Right lung (tissue), 2 donors: ENCODE measurements at regions not wholly inside any gene's neighbourhood (a gene's known extent, or its start where the extent isn't known, plus 50 kb on each side); places are given as distances from the start of the nearest gene placed in this dataset.
"Not testable (repeated sequence)": the region's sequence is repeated elsewhere in the genome, so short reads cannot be mapped to it uniquely, and the experiment has no call there.

Experiments
- DNase-seq, 2 donors: peaks; one replicate each; pipeline ENCODE4 v3.0.0-alpha.2; 2013

DNA sequence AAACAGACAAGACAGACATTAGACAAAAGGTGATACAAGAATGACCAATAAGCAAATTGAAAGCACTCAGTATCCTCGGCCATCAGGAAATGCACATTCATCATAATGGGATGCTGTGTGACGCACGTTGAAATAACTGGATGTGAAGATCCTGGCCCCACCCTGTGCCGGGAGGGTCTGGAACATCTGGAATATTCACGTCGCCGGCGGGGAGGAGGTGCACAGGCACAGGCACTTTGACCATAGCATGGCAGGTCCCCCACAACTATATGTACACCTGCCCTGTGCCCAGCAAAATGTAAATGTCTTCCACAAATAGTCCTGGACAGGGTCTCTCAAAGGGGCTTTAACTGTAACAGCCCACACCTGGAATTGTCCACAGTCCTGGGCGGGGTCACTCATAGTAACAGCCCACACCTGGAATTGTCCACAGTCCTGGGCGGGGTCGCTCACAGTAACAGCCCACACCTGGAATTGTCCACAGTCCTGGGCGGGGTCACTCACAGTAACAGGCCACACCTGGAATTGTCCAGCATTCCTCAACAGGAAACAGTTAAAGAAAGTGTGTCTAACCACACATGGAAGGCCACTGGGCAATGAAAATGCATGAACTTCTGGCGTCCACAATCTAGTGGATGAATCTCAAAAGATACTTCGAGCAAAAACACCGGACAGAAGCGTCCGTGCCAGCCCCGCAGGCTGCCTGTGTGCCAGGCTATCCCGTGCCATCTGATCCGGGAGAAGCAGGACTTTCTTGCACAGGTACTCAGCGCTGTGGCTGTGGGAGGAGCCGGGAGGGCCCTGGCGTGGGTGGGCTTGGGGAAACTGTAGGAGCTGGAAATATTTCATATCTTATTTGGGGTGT, 113.4 kb downstream of the RTP5 start:
- DNase-seq = no peak

DNA sequence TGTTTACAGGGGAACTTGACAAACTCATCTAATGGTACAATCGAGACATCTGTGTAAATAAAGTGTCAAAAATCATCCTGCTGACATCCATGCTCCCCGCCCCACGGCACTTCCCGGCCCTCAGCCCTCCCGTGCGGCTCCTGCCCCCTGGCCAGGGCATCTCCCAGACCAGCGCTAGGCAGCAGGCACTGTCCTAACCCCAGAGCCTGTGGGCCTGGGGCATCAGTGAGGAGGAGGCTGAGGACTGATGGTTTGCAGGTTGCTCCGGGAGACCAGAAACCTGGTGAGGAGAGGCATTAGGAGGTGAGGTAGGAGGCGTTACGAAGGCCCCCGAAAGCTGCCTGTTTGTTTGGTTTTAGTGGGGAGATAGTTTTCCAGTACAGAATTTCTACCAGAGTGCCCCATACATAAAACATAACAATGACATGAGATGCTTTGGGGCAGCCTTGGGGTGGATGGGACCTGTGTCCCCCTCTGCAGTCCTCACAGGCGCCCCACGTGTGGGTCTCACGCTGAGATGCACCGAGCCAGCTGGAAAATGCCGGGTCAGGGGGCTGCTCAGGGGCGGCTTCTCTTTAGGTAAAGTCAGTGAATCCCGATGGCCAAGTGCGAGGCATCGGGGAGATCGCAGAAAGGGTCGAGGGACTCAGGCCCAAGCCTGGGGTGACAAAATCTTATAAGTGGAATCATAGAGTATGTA, 114.2 kb downstream of the RTP5 start:
- DNase-seq = no peak

DNA sequence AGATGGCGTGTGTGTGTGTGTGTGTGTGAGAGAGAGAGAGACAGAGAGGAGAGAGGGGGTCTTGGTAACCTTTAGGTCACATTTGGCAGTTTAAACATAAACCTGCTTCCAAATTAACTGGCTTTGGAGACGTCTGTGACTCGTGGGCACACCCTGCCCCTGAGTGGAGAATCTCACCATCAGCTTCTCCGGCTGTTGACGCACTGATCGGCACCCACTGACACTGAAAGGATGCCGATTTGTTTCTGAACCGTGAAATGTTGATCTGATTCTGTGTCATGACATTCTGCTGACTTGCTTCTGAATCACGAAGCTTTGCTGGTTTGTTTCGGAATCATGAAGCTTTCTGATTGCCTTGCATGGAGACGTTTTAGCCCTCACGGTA, 114.7 kb downstream of the RTP5 start:
- DNase-seq = no peak

DNA sequence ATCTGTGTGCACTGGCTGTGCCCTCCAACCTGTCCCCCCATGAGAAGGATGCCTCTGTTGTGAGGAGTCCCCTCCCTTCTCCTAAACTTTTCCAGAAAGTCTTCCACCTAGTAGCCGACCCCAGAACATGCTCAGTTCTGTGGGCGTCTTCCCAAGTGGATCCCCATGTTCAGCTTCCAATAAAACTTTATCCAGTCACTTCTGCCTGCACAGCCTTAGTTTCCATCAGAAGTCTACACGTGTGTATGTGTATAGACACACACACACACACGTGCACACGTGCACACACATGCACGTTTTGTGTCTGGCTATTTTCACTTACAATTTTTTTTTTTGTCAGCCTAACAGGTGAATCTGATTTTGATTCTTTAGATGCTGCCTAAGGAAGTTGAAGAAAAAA, 115.1 kb downstream of the RTP5 start:
- no peak for DNase-seq

DNA sequence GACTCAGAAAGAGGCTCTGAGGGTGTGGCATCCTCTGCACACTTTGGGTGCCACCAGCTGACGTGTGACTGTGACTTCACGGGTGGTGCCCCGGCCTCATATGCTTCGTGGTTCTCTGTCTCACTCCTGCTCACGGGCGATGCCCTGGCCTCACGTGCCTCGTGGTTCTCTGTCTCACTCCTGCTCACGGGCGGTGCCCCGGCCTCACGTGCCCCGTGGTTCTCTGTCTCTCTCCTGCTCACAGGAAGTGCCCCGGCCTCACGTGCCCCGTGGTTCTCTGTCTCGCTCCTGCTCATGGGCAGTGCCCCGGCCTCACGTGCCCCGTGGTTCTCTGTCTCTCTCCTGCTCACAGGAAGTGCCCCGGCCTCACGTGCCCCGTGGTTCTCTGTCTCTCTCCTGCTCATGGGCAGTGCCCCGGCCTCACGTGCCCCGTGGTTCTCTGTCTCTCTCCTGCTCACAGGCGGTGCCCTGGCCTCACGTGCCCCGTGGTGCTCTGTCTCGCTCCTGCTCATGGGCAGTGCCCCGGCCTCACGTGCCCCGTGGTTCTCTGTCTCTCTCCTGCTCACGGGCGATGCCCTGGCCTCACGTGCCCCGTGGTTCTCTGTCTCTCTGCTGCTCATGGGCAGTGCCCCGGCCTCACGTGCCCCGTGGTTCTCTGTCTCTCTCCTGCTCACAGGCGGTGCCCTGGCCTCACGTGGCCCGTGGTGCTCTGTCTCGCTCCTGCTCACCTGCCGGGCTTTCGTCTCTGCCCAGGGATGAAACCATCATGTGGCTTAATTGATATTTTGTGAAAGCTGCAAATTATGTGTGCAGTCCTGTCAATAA, 115.8 kb downstream of the RTP5 start:
- DNase-seq = not testable (repeated sequence)

DNA sequence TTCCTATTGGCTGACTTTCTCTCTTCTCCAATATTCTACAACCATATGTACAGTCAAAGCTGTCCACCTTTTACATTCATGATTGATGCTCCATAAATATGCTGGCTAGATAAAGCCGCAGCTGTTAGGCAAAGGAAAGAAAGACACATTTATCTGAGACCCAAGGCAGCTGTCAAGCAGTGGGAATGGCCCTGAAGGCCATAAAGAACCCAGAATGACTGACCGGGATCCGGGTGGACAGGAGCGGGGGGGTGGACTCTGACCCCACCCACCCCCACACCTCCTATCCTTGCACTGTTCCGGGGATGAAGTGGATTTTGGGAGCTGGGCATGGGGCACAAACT, 116.4 kb downstream of the RTP5 start:
- no peak for DNase-seq

DNA sequence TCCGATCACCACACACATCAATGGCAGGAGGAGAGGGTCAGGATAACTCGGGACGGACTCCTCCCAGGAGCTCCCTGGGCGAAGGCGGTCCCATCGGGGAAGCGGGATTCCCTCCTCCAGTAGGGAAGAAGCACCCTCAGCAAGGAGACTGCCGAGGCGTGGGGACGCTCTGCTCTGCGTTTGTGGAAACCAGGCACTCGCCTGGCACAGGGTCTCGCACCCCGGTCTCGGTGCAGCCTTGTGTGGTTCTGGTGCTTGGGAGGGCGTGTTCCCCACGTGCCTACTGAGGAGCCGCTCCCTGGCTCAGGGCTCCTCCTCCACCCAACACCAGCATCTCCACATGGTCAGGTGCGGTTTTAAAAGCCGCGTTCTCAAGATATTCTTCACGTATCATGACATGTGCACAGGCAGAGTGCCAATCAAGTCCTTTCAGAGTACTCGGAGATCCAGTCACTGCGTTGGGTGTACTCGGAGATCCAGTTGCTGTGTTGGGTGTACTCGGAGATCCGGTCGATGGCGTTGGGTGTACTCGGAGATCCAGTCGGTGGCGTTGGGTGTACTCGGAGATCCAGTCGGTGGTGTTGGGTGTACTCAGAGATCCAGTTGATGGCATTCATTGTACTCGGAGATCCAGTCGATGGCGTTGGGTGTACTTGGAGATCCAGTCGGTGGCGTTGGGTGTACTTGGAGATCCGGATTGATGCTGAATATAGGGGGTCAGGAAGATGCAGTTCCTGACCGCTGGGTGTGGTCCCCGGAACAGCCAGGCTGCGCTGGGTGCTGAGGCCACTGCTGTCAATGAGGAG, 117.5 kb downstream of the RTP5 start:
- no peak for DNase-seq

DNA sequence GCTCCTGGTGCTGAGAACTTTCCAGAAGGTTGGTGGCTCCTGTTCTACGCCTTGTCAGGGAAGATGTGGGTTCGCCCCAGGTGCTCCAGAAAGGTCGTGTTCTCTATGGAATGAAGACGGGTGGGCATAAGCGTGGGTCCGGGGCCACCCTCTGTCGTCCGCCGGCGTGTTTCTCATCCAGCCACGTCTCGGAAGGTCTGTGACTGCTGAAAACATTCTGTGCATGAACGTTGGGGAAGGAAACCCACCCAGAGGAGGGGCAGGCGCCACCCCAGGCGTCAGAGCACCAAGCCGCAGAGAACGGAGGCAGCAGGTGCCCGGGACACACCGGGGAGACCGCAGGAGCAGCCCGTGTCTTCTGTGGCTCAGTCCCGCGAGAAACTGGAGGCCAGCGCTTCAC, 118.2 kb downstream of the RTP5 start:
- DNase-seq = no peak

DNA sequence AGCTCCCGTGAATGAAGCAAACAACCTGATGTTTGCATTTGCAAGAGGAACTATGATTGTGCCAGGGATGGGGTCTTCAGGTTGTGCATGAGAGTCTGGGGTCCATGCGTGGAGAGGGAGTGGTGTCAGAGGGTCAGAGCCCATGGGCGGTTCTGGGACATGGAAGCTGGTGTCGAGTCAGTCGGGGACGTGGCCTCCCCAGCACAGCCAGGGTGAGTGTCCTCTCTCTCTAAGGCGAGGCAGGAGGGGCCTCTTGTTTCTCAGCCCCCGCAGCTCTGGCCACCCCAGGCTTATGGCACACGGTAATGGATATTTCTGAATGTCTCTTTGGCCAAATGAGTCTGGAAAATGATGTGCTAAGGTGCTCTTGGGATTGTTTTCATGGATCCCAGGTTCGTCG, 118.6 kb downstream of the RTP5 start:
- DNase-seq = no peak

DNA sequence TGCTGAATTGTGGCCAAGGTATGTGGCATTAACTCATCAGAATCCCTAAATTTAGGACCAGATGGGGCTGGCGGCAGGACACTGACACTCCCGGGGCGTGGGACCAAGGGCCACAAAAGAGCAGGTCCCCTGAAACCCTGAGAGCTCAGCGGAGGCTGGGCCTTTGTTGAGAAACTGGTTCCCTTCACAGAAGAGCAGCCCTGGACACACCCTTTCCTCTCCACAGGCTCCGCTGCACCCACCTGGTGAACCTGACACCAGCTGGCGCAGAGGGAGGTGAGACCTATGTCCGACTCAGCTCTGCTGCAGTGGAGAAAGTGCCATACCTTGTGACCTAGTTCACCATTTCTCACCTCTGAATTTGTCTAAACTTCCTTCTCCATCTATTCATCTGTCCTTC, 119.5 kb downstream of the RTP5 start:
- peak; percentile 8 to 27 for DNase-seq

DNA sequence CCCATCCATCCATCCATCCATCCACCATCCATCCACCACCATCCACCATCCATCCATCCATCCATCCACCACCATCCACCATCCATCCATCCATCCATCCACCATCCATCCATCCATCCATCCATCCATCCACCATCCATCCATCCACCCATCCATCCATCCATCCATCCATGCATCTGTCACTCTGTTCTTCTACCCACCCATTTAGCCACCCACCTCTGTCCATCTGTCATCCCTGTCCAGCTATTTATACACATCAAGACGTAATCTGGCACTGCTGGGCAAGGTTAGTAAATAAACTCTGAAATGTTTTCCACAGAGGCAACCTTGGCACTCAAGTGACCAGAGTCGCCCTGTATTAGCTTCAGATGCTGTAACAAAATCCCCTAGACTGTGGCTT, 120.9 kb downstream of the RTP5 start:
- no peak for DNase-seq

DNA sequence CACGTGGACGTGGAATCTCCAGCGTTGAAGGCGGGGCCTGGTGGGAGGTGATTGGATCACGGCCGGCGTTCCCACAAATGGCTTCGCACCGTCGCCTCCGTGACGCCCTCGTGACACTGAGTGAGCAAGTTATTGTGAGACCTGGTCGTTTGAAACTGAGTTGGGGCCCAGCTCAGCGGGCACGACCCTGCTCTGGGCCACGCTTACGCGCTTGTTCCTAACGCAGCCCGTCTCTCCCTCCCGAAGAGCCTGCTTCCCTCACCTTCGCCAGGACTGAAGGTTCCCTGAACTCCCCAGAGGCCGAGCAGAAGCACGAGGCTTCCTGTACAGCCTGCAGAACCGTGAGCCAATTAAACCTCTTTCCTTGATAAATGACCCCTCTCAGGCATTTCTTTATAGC, 121.8 kb downstream of the RTP5 start:
- DNase-seq = no peak

DNA sequence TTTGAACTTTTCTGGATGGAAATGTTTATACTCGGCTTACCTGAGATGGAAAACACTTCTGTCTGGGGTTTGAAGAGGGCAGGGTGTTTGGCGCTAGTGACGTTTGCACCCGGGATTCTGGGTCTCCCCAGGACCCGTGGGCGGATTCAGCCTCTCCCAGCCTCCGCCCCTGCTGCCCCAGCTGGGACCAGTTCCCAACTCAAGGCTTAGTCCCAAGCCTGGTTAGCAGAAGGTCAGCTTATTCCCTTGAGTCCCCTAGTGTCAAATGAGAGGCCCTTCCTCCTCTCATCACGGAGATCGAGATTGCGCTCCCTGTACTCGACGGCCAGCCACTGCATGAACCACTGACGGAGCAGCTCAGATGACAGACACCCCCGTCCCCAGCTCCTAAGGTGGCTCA, 123.2 kb downstream of the RTP5 start:
- DNase-seq = no peak

DNA sequence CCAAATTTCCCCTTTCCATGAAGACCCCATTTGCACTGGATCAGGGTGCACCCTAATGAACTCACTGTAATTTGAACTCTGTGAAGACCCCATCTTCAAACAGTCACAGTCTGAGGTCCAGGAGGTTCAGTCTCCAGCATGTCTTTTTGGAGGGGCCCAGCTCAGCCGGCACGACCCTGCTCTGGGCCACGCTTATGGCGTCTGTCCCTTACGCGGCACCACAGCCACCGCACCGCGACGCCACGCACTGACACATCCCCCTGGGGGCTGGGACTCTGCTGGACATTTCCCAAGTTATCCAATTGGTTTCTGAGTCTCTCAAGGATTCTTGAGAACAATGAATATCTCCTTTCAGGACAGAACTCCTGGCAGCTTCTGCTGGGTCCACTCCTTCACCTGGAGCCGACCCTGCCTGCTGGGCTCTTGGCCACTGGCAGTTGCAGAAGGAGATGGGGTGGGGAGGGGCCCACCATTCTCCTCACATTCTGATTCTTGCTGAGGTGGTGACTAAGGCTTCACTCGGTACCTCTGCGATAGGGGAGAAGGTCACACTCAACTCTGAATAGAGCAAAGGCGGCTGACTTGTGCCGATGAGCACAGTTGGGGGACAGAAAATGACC, 124.0 kb downstream of the RTP5 start:
- DNase-seq = no peak

DNA sequence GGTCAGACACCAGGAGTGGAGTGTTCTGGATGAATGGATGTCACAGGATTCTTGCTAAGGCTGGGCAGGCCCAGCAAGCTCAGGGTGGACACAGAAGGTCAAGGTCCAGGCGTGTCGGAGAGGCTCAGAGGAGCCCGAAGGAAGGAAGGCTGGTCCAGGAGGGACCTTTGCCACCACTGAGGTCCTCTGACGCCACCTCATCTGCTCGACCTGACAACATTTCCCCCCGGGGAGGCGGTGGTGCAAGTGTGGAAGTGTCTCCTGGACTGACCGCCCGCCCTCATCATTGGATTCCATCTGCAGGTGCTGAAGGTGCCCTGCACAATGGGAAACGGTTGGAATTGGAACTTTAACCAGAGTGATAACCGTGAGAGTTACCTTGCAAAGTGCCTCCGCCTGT, 124.6 kb downstream of the RTP5 start:
- no peak for DNase-seq

DNA sequence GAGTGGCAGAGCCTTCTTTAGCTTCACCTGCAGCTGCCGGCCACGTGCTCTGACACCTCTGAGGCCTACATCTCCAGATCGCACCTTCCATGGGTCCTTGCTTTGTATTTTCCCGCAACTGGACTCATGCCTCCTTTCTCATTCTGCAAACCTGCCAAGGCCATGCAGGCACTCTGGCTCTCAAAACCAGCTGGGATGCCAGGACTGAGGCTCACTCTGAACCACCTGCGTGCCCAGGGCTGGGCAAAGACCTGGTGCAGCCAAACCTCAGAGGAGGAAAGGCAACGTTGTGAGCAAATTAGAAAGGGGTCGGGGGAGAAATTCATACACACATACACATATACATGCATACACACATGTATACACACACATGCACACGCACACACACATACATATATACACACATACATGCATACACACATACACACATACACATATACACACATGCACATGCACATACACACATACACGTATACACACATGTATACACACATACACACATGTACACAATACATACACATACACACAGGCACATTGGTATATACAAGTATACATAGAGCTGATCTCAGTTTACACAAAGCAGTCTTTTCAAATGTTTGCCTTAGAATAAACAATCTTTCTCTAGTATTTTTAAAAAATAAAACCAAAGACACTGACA, 125.2 kb downstream of the RTP5 start:
- DNase-seq = no peak

DNA sequence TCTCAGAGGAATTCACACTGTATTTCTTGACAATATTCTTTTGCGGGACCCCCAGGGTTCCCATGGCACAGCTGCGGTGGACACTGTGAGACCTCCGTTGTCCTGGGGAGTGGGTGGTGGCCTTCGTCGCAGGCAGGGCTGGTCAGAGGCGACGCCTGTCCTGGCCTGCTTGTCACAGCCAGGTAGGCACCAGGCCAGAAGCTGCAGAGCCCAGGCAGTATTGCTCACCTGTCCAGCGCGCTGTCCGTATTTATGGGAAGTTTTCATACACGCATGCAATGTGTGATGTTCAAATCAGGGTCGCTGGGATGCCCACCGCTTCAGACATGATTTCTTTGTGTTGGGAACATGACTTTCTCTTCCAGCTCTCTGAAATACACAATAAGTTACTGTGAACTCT, 126.6 kb downstream of the RTP5 start:
- no peak for DNase-seq

DNA sequence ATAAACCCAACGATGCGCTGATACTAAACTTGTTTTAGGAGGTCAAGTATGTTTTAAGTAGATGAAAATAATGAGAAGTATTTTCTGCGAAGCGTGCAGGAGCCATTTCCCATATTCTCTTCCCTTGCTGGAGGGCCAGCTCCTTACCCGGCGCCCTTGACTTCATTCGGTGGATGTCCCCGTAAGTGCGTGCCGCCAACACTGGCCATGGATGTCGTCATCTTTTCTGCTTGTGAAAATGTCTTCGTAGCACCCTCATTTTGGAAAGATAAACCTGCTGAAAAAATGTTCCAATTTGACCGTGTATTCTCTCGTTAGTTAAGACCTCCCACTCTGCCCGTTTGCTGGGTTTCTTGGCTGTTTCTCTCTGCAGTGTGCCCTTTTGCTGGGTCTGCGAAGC, 127.5 kb downstream of the RTP5 start:
- DNase-seq = no peak

DNA sequence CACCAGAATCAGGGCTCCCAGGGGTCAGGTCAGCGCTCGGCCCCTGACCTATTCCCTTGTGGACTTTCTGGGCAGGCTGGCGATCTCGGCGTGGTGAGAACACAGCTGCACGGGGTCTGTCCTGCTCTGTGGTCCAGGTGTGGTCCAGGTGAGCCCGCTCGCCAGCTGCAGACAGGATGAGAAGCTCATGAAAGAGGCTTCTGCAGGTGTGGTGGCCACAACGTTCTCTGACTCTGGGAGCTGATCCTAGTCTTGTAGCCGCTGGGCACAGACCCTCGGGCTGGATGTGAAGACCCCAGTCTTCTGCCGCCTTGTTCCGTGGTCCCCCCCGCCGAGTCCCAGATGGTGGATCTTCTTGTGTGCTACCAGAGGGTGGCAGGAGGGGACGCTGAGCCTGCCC, 129.7 kb downstream of the RTP5 start:
- no peak for DNase-seq

DNA sequence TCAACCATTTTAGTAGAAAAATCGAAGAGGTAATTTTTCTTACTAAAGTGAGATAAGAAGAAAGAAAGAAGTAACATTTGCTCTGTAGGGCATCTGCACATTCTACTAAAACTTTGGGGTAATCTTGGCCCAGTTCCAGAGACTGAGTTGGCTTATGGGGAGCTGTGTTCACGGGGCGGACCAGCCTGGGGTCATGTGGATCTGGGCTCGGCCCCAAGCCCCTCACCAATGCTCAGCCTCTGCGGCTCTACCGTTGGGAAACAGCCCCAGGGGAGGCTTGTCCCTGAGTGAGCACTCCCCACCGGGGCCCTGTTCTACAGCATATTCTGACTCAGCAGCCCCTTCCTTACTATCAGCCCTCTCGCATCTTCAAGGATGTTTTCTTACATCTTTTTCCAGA, 132.3 kb downstream of the RTP5 start:
- no peak for DNase-seq

DNA sequence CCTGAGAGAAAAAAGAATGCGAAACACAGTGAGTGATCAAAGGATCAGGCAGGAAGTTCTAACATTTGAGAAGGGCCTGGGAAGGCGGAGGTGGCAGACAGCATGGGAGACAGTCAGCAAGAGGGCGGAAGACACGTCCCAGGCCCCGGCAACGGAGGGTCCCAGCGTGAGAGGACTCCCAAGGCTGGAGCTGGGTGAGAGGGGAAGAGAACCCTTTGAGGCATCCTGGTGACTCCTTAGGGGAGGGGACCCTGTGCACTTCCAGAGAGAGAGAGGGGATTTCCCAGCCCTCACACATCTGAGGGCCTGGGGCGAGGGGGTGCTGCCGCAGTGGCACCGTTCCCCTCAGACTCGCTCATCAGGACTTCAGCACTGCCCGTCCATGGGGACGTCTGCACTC, 133.4 kb downstream of the RTP5 start:
- DNase-seq = no peak
